ENCODE measurements at regions not wholly inside any gene's neighbourhood (a gene's known extent, or its start where the extent isn't known, plus 50 kb on each side); places are given as distances from the start of the nearest gene placed in this dataset.
"Not testable (repeated sequence)": the region's sequence is repeated elsewhere in the genome, so short reads cannot be mapped to it uniquely, and the experiment has no call there.

DNA sequence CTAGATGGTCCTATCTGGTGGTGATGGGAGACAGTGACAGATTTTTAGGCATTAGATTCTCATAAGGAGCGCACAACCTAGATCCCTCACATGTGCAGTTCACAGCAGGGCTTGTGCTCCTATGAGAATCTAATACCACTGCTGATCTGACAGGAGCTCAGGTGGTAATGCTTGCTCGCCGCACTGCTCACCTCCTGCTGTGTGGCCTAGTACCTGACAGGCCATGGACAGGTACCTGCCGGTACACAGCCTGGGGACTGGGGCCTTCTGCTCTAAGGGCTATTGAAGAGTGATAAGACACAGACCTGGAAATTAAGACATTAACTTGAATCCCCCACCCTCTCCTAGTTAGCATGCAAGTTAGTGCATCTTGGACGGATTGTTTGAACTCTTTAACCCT lies 64.4 kb downstream of the KLRB1 start:
- not testable (repeated sequence) for DNase-seq

DNA sequence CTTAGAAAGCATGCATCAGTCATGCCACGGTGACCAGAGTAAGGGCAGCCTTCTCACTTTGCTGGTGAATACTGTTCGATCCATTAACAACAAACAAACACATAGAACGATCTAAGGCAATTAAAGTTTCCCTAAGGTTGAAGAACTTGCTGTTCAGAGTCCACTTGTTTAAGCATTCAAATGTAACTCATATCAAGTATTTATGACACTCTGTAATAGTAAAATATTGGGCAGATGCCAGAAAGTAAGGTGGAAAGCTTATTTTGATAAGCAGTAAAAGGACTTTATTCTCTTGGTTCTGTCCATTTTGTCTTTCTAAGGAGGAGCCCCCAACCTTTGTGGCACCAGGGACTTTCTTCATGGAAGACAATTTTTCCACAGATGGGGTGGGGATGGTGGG lies 64.9 kb downstream of the KLRB1 start:
- not testable (repeated sequence) for DNase-seq

DNA sequence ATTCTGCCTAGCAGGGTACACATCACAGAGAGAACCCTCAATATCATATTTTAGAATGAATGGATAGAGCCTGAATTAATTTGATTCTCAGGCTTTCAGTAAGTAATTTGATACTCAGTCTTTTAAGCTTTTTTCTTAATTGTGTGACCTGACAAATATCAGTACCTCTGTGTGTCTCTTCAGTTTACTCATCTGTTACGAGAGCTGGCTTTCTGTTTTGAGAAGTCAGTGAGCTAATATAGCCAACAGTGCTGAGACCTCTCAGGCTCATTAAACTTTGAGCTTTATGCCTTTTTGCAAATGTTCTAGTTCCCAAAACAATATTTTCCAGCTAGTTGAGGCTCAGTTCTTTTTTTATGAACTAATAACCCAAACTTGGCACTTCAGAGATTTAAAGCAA lies 91.8 kb downstream of the KLRB1 start:
- DNase-seq = not testable (repeated sequence)

DNA sequence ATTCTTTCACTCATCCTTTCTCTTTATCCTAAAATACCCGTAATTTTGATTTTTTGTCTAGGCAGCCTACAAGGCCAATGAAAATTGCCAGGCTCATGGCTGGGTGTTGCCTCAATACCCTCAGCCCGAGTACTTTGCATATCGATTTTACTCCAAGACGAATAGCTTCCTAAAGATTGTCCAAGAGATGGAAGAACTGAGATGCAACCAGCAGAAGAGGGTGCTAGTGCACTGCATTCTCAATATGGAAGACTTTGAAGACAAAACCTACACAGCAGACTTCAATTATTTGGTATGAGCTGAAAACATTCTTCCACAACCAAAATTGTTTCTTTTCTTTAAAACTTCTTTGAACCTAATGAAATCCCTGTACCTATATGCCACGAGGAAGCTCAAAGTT lies 95.0 kb downstream of the KLRB1 start:
- DNase-seq = not testable (repeated sequence)

DNA sequence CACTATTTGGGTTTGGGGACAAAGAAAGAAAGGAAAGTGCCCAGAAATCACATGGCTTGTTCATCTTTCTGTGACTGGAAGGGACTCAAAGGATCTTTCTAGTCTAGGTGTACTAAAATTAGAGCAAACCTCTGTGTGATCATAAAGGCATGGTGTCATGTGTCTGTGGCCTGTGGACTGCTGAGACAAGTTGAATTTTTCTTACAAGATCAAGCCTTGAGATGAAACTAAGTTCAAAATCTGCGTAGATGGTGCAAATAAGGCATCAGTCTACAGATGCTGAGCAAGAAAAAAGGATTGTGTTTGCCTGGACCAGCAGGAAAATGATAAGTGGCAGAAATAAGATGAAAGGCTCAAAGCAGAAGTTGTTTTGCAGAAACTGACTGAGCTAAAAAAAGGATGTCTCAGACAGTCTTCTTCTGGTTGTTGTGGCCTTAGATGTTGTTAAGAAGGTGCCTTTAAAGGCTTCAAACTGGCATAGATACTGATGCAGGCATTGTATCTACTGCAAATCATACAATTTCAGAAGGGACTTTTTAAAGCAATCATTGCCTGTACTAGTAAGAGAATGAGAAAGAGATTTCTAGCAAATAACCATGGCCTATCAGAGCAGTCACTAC lies 97.2 kb downstream of the KLRB1 start:
- DNase-seq = not testable (repeated sequence)

DNA sequence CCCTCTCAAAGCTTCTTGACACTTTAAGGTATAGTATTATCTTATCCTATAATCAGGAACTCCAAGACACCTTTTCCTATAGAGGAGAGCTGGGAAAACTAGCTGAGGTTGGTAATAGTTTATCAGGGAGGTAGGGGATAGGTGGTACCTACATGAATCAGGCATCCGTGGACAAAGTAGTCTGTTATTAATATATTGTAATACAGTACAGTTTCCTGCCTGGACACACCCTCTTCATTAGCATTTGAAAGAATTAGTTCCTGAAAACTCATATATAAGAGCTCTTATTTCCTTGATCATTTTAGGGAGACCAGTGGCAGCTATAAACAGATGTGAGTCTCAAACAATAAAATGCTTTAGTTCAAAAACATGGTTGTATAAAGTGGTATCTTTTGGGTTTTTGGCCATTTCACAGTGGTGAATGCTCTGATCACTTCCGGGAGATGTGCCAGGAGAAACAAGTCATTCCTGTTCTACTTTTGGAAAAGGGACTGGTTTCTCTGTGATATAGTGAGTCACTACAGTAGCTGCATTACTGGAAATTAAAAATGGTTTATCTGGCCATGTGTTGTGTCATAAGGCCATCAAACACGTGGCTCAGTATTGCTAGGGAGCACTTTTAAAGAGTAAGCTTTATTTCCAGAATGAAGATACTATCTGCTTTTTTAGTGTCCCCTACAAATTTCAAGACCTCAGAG lies 98.1 kb downstream of the KLRB1 start:
- no peak for DNase-seq

DNA sequence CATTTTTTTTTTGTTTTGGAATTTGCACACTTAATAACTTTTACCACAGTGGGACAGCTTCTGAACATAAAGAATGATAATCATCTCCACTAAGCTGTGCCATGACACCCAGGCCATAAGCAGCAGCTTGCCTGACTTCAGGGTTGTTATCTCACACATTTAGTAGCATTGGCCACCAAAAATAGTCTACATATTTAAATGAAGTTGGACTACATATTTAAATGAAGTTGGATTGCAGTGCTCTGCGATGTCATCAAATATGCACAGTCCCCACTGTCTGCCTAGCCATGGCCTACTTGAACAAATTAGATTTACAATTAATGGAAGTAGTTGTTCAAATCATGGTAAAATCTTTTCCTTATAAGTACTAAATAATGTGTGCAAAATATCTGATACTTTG lies 101.0 kb downstream of the KLRB1 start:
- no peak for DNase-seq

DNA sequence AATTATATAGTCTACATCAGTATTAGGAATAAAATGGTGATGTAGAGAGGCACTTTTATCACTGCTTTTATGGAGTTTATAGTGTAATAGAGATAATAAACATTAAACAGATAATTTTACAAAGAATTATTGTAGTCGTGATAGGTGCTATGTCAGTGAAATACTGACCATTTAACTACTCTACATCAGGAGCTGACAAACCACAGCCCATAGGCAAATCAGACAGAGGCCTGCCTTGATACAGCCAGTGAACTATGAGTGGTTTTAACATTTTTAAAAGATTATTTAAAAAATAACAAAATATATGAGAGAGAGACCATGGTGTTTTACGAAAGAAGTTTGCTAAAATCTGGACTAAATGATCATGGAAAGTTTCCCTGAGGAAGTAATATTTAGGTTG lies 104.3 kb downstream of the KLRB1 start:
- DNase-seq = not testable (repeated sequence)

DNA sequence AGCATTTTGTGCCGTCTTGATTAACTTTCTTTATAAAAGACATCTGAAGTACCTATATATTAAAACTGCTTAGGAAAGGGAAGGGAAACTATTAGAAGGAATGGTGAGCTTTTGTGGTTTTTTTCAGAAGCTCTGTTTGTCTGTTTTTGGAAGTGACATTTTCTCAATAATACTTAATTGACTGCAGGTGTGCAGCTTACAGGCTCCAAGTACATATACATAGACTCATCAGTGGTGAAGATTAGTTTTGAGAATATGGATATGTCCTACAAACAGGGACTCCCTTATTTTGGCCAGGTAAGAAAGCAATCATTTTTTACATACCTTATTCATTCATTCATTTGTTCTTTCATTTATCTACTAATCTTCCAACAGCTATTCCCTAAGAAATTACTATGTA lies 104.9 kb downstream of the KLRB1 start:
- not testable (repeated sequence) for DNase-seq

DNA sequence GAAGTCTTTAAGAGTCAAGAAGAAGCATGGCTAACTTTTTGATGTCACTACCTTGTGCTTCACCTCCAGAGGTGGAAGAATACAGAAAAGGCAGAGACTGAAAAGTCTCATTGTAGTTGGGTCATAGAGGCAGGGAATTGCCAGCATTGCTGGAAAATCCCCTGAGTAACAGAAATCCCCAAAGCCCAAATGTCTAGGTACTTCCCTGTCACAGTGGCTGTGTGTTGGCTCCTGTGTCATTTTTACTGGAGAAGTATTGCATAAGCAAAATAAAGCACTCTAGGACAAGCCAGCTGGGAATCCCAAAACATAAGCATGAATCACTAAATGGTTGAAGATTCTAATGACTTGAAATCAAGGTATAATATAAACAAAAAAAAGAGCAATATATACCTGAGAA lies 114.4 kb downstream of the KLRB1 start:
- DNase-seq = not testable (repeated sequence)

DNA sequence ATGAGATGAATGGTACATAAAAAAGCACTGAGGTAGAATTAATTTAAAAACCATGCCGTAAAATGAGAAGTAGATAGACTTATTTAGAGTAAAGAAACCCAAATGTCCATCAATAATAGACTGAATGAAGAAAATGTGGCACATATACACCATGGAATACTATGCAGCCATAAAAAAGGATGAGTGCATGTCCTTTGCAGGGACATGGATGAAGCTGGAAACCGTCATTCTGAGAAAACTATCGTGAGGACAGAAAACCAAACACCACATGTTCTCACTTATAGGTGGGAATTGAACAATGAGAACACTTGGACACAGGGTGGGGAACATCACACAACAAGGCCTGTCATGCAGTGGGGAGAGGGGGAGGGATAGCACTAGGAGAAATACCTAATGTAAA lies 126.4 kb downstream of the KLRB1 start:
- not testable (repeated sequence) for DNase-seq

DNA sequence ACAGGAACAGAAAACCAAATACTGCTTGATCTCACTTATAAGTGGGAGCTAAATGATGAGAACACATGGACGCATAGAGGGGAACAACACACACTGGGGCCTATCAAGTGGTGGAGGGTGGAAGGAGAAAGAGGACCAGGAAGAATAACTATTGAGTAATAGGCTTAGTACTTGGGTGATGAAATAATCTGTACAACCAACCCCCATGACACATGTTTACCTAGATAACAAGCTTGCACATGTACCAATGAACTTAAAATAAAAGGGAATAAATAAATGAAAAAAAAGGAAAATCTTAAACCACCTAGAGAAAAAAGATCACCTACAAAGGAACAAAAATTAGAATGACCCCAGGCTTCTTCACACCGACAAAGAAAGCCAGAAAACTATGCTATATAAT lies 133.5 kb downstream of the KLRB1 start:
- not testable (repeated sequence) for DNase-seq

DNA sequence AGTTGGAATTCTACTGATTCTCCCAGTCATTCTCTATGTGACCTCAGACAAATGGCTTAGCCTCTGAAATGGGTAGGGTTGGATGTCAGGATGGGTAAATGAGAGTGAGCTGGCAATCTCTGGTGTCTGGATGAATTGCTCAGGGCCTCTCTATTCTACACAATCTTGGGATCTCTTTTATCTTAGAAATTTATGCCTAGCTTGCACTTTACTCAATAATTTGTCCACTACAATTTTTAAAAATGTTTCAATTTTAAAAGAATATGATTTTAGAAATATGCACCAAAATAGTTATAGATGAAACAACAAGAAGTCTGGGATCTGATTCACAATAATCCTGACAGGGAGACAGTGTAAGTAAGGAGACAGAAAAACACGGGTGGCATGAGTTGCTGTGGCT lies 134.1 kb downstream of the KLRB1 start:
- DNase-seq = not testable (repeated sequence)

DNA sequence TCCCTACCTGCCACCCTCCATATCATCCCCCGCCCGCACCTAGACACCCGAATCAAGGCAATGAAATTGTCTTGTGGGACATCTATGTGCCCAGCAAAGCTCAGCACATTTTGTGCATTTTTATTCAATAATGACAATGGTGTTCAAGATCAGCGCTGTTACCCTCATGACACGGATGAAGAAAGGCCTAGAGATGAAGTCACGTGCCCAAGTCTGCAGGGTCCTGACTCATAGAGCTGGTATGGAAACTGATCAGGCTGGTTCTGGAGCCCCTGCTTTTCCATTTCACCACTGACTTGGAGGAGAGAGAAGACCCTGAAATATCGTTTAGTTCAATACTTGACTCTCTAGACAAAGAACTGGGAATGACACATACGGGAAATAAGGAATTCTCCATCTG lies 136.2 kb downstream of the KLRB1 start:
- DNase-seq = not testable (repeated sequence)

DNA sequence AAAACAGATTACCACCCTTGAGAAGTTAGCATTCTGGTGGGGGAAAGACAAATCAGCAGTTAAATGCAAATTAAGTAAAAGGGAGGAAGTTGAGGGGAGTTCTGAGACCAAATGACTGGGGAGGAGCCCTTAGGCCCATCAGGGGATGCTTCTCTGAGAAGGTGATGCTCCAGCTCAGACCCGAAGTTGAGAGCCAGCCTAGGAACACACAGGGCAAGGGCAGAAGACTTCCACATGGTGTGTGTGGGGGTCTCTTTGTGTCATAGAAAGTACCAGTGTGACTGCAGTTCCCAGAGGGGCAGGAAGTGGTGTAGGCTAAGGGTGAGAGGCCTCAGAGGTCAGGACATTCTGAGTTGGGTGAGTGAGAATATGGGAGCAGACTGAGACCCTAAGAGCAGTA lies 137.3 kb downstream of the KLRB1 start:
- DNase-seq = not testable (repeated sequence)

DNA sequence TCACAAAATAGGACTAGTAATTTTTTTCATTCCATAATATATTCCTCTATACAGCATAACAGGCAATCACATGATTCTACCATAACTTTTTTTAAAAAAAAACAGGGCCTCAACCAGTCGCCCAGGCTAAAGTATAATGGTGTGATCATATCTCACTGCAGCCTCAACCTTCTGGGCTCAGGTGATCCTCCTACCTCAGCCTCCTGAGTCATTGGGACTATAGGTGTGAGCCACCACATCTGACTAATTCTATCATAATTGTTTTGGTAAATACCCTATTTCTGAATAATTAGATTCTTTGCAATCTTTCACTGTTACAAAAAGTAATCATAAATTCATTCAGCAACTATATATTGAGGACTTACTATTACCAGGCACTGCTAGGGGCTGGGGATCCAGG lies 137.8 kb downstream of the KLRB1 start:
- DNase-seq = not testable (repeated sequence)

DNA sequence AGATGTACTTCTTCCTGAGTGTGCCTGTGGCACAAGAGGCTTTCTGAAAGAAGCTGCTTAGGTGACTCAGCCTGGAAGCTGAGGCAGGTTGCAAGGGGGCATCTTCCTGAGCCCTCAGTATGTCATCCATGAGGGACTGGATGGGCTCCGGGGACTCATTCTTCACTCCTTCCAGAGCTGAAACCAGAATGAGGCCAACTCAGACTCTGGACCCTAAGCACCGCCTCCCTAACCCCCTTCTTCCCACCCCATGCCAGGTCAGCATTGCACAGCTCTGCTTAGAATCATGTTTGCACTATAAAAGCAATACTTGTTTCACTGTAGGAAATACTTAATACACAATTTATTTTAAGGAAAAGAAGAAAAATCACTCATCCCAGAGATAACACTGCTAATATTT lies 138.3 kb downstream of the KLRB1 start:
- DNase-seq = not testable (repeated sequence)

DNA sequence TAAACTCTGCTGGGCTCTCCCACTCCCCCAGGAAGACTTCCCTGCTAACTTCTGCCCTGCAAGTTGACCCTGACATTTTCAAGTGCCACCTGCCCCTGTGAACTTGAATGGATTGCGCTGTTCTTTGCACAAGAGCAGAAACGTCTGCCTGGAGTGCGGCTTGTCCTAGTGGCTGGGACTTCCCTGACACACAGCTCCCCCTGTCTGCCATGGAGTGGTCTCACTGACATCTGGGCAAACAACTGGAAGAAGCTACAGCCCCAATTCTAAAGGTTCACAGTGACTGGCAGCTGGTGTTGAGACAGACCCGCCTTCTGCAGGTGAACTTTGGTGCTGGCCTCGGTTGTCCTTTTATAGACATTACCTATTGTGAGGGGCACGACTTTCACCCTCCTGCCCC lies 138.7 kb downstream of the KLRB1 start:
- DNase-seq = not testable (repeated sequence)

DNA sequence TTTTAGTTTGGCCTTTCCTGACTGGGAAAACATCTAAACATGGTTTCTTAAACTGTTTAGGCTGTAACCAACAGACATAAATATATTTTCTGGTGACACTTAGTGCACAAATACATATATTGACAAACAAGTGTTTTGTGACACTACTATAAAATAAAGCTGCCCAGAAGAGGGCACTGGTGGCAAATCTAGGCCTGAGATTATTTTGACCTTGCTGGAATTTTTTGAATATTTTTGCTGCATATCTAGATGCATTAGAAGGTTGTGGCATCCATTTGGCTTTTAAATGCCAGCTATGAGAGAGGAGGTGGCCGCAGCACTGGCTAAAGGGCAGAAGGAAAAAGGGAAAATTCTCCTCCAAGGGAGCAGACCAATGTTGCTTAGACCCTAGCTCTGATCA lies 139.6 kb downstream of the KLRB1 start:
- not testable (repeated sequence) for DNase-seq

DNA sequence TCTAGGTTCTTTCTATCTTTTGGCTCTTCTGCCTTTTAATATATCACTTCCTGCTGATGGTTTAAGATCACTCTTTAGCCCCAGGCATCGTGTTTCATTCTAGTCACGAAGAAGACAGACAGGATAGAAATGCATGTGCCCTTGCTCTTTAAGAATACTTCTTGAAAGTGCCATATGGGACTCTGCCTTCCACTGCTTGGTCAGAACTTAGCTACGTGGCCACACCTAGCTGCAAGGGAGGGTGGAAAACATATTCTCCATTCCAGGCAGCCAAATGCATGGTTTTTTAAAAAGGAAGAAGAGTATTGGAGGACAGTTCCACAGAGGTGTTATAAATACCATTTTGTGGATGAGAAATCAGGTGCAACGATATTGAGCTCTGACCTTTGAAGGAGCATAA lies 143.3 kb downstream of the KLRB1 start:
- DNase-seq = no peak

DNA sequence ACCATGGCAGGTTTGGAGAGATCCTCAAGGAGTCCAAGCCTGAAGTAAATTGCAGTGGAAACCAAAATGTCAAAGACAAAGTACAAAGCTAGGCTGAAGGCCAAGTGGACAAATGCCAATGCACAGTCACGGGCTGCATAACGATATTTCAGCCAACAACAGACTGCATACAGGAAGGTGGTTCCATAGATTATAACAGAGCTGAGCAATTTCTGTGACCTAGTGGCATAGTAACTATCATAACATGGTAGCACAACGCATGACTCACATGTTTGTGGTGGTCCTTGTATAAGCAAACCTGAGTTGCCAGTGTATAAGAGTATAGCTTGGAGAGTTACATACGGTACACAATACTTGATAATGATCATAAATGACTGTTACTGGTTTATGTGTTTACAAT lies 152.2 kb downstream of the KLRB1 start:
- not testable (repeated sequence) for DNase-seq

DNA sequence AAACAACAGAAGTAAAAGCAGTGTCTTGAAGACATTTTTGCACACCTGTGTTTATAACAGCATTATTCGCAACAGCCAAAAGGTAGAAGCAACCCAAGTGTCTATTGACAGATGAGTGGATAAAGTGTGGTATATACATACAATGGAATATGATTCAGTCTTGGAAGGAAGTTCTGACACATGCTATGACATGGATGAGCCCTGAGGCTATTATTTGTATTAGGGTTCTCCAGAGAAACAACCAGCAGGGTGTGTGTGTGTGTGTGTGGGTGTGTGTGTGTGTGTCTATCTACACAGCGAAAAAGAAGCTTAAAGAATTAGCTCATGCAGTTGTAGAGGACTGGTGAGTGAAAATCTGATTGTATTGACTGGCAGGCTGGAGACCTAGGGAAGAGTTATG lies 153.7 kb downstream of the KLRB1 start:
- not testable (repeated sequence) for DNase-seq

DNA sequence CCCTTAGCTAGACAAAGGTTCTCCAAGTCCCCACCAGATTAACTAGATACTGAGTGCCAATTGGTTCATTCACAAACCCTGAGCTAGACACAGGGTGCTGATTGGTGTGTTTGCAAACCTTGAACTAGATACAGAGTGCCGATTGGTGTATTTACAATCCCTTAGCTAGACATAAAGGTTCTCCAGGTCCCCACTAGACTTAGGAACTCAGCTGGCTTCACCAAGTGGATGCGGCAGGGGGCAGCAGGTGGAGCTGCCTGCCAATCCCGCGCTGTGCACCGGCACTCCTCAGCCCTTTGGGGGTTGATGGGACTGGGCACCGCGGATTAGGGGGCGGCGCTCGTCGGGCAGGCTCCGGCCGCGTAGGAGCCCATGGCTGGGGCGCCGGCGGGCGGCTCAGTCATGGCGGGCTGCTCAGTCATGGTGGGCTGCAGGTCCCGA lies 157.6 kb downstream of the KLRB1 start:
- DNase-seq = not testable (repeated sequence)

DNA sequence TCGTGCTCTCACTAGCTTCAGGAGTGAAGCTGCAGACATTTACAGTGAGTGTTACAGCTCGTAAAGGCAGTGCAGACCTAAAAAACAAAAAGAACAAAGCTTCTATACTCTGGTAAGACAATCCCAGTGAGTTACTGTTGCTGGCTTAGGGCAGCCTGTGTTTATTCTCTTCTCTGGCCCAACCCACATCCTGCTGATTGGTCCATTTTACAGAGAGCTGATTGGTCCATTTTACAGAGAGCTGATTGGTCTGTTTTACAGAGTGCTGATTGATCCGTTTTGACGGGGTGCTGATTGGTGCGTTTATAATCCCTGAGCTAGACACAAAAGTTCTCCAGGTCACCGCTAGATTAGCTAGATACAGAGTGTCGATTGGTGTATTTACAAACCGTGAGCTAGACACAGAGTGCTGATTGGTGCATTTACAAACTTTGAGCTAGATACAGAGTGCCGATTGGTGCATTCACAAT lies 158.0 kb downstream of the KLRB1 start:
- DNase-seq = not testable (repeated sequence)

DNA sequence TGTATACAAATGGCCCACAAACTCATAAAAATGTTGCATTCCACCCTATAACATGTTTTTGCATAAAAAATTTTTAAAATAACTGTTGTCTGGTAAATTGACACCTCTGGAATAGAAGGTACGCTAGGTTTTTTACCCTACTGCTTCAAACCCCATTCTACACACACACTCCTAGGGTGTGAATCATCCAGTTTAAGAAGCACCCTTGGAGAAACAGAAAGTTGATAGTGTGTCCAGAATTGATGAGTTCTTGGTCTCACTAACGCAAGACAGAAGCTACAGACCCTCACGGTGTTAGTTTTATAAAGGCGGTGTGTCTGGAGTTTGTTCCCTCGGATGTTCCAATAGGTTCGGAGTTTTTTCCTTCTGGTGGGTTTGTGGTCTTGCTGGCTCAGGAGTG lies 158.5 kb downstream of the KLRB1 start:
- no peak for DNase-seq
